Activated CD4-positive, alpha-beta T cell treated with anti-CD3 and anti-CD28 coated beads, Interleukin-2, amount 50 U/mL, for 48 hours (primary cell): ENCODE measurements at regions not wholly inside any gene's neighbourhood (a gene's known extent, or its start where the extent isn't known, plus 50 kb on each side); places are given as distances from the start of the nearest gene placed in this dataset.

Experiments used
- DNase-seq, 2 experiments: peaks; one replicate each; pipeline ENCODE4 v3.0.0-alpha.2; 2020

DNA sequence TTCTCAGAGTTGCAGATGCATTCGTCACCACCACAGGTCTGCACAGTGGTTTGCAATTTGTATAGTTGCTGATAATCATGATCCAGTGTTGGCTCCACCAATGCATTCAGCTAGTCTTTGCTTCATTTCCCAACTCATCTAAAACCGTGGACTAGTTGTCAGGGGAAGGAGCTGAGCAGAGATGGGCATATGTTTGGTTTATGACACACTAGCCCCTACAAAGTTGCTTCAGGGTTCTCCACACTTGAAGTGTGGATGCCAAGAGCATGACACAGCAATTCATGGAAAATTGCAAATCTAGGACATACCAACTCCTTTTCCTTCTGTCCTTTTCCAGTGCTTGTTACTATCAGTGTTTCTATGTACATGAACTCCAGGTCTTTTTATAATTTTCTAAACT lies 168.0 kb downstream of the TNFSF13B start:
- DNase-seq, result no peak

- no peak for DNase-seq
Observed at GRCh38 chr13:108439556-108439955, 170.0 kb downstream of the TNFSF13B start.

GRCh38 chr13:108444448-108444847 lies 174.9 kb downstream of the TNFSF13B start:
- DNase-seq, result no peak

- no peak for DNase-seq
Observed at GRCh38 chr13:108448891-108449290, 179.4 kb downstream of the TNFSF13B start.

DNA sequence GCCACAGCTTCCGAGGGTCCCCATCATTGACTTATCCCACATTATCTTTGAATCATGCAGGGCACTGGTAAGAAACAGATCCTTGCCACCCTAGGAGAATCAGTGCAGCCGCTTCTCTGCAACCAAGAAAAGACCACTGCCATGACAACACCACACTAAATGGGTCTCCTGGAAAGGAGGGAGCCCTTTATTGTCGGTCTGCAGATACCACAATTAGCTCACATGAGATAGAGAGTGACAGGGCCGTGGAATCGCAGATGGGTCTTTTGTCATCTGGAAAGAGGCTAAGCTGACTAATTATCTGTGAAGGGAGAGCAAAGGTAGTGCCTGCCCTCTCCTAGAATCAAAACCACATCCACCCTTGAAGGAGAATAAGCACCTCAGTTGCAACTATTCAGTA lies 178.3 kb upstream of the MYO16 start:
- DNase-seq, result no peak

- no peak for DNase-seq
Observed at GRCh38 chr13:108455320-108455719, 174.1 kb upstream of the MYO16 start.

DNA sequence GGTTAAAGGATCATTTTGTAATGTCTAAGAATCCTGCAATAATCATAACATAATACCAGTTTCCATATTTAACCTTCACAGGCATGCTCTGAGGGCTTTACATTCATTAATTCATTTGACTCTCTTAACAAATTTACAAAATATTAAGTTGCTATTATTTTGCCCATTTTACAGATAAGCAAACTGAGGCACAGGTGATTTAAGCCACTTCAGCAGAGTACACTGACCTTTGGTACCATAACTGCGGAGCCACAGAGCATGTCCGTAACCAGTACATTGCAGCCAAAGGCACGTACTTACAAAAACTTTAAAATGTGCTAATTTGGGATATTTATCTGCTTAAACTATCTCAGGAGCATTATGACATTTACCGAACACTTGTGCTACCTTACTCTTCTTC lies 169.4 kb upstream of the MYO16 start:
- DNase-seq, result no peak

GRCh38 chr13:108460746-108461145 lies 168.7 kb upstream of the MYO16 start:
- no peak for DNase-seq

DNA sequence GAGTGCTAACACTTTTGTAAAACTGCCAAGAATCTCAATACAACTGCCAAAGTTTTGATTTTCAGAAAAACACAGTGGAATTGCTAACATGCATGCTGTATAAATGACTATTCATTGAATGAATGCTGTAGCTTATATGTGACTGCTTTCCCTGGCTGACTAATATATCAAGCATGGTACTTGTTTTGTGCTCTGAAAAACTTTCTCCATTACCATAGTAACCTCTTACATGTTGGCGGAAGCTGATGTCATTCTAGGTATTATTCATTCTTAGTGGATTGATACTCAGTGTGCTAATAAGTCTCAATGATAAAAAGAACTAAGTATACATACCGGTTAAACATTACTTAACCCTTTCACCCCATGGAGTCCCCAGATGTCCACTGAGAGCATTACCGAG lies 166.1 kb upstream of the MYO16 start:
- DNase-seq, result no peak

DNA sequence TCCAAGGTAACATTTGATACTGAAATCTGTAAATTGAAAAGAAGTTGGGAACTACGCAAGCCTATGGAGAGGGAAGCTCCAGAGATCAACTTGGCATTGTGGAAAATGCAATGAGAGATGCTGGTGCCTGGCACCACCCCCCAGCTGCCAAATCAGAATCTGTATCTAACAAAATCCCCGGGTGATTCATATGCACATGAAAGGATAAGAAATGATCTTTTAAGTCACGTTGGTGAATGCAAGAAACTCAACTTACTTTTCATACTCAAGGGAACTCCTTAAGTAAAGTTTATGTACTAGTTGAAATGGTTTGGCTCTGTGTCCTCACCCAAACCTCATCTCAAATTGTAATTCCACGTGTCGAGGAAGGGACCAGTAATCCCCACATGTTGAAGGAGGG lies 158.5 kb upstream of the MYO16 start:
- no peak for DNase-seq

DNA sequence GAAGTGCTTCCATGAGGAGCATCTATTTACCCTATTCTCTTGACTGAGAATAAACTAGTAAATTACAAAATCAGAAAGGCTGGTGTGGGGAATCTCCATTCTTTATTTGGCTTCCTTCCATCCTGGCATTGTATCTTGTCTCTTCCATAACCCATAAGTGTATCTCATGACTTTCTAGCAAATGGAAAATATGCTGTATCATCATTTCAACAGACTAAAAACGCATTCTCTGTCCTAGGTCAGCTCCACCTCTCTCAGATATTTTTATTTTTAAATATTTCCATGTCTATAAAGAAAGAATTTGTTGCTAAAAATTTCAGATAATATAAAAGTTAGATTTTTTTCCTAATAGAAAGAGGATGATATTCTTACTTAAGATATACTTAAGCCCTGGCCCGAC lies 154.2 kb upstream of the MYO16 start:
- DNase-seq, result no peak

- DNase-seq, result no peak
Observed at GRCh38 chr13:108477376-108477775, 152.0 kb upstream of the MYO16 start.

DNA sequence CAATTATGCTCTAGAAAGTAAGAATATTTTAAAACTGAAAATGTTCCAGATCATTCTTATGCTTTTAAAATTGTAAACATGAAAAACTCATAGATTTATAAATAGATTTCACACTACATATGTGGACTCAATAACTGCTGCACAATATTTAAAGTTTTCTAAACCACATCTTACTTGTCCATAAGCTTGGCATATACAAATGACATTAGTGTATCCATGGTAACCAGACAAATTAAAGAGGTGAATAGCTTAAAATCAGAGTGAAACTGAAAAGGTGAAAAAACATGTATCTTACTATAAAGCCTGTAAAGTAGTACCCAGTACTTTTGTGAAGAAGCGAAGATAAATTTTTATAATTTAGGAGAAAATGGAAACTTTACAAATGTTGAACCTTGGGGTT lies 151.2 kb upstream of the MYO16 start:
- no peak for DNase-seq

DNA sequence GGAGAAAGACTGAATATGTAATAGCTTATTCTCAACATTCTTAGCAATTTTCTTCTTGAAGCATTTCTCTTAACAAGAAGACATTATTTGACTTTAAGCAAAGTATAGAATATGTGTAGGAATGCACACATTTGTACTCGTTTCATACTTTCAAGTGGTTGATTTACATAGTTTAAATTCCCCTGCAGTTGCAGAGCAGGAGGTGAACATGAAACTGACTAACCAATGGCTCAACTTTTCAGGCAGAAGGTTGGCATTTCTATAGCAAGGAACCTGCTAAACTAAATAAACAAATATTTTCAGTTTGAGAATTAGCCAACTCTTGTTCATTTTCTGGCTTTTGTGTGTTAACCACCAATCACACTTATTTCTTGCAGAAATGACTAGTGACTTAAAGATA lies 145.4 kb upstream of the MYO16 start:
- DNase-seq, result no peak

- DNase-seq, result no peak
Observed at GRCh38 chr13:108486096-108486495, 143.3 kb upstream of the MYO16 start.

GRCh38 chr13:108494991-108495645 lies 134.3 kb upstream of the MYO16 start:
- no peak for DNase-seq

DNA sequence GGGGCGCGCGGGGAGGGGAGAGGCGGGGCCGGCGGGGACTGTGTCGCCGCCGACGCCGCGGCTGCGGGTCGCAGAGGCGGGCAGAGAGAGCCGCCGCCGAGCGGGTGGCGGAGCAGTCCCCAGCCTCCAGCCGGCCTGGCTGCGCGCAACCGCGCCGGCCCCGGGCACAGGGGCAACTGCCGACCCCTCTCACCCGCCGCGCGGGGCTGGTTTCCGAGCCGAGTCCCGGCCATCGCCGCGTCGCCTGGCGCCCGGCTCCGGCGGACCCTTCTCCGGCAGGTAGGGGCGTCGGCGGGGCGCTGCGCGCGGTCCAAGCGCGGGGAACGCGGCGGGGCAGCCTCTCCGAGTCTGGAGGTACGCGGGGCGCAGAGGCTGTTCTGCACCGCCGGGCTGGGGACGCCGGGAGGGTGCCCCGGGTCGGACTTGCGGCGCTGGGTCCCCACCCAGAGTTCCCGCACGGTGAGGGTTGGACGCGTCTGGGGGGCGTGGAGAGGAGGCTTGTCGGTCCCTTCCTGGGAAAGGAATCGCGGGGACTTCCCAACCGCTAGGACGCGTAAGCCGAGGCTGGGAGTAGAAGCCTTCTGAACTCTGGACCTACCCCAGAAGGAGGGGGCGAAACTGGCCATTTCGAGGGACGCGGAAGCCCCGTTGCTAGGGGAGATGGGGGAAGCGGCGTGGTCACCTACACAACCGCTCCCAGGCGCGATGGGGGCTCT lies 133.6 kb upstream of the MYO16 start:
- peak; percentile 5 to 16 for DNase-seq

DNA sequence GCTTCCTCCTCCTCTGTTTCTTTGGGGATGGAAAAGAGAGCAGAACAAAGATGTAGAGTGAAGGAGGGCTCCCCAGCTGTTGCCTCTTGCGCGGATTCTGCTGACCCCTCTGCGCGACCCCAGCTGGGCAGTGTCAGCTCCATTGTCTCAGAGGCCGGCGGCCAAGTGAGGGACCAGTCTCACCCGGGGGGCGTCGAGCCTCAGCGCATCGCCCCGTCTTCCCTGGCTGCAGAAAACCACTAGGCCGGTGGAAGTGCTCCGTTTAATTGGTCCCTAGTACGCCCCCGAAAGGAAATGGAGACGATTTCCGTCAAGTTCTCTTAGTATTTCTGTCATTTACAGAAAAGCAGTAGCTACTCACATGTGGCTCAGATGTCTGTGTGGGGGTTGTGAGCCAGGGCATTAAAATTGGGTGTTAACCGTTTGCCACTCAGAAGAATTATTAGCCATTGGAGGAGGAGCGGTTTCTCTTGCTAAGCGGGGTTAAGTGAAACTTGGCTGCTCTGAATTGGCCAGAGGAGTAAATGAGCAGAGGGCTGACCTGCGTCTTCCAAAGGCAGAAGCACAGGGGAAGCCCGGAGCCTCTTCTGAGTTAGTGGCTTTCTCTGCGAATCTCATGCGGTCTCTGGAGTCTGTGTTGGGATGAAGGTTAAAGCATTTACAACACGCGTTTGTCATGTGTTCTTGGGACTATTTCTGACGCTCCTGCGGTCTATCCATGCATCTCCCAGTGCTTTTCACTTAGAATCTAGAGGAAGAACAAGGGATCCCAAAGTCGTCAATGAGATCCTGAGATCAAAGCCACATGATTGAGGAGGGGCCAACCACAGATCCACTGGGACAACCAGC lies 132.8 kb upstream of the MYO16 start:
- peak in 1 of 2 experiments; percentile 4 for DNase-seq

GRCh38 chr13:108500711-108501110 lies 128.7 kb upstream of the MYO16 start:
- no peak for DNase-seq

- DNase-seq, result no peak
Observed at GRCh38 chr13:108508263-108508662, 121.1 kb upstream of the MYO16 start.

GRCh38 chr13:108525827-108526226 lies 103.6 kb upstream of the MYO16 start:
- no peak for DNase-seq

- no peak for DNase-seq
Observed at GRCh38 chr13:108526286-108526685, 103.1 kb upstream of the MYO16 start.

DNA sequence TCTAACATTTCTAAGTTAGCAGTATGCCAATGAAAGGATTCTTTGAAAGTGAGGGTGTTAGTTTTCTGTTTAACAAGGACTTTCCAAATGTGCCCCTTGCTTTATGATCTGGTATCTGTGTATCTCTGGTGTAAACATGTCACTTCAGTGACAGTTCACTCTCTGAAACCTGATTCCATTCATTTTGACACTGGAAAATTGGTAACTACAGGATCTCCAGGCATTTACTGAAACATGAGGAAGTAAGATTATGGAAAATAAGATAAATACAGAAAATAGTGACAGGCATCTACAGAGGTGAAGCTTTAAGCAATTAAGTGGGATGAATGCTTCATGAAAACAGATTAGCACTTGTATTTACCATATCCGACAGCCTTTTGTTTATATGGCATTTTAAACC lies 101.6 kb upstream of the MYO16 start:
- no peak for DNase-seq

GRCh38 chr13:108528303-108528702 lies 101.1 kb upstream of the MYO16 start:
- no peak for DNase-seq
